ENCODE measurements at regions not wholly inside any gene's neighbourhood (a gene's known extent, or its start where the extent isn't known, plus 50 kb on each side); places are given as distances from the start of the nearest gene placed in this dataset.
"Not testable (repeated sequence)": the region's sequence is repeated elsewhere in the genome, so short reads cannot be mapped to it uniquely, and the experiment has no call there.

- no peak overlapping the region for H3K4me3 ChIP-seq (ENCODE audit: control insufficient read depth, low read depth, low read length)
- no peak for DNase-seq (ENCODE audit: low read depth)
- no peak for TF ChIP-seq CTCF (IDR thresholded peaks at IDR 0.05; ENCODE audit: control insufficient read depth, insufficient read depth, low read depth, low read length, missing control alignments)
These were observed 128.7 kb downstream of the LRRN1 start for GRCh38 chr3:3927965-3928364.

GRCh38 chr3:3941380-3941779 is 142.1 kb downstream of the LRRN1 start:
- not testable (repeated sequence) for H3K4me3 ChIP-seq (ENCODE audit: control insufficient read depth, low read depth, low read length); DNase-seq (ENCODE audit: low read depth)

DNA sequence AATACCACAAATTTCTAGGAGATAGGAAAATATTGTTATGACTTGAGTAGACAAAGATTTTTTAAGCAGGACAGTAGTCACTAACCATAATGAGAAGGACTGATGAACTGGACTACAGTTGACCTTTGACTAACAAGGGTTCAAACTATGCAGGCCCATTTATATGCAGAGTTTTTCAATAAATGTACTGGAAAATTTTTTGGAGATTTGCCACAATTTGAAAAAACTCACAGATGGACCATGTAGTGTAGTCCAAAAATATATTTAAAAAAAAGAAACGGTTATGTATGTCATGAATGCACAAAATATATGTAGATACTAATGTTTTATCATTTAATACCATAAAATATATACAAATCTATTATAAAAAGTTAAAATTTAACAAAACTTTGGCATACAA is 151.8 kb downstream of the LRRN1 start:
- TF ChIP-seq CTCF (IDR thresholded peaks at IDR 0.05; ENCODE audit: control insufficient read depth, insufficient read depth, low read depth, low read length, missing control alignments), result no peak
- no peak overlapping the region for H3K4me3 ChIP-seq (ENCODE audit: control insufficient read depth, low read depth, low read length)
- no peak for DNase-seq (ENCODE audit: low read depth)

DNA sequence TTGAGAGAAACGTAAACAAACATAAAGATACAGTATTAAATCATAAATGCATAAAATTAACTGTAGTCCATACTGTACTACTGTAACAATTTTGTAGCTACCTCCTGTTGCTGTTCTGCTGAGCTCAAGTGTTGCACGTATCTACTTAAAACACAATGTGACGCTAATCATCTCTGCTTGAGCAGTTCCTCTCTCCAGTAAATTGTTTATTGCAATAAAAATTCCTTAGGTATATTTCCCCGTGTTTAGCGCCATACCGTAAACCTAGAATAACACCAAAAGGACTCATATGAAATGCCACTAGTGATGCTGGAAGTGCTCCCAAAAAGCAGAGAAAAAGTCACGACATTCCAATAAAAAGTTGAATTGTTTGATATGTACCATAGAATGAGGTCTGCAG is 152.3 kb downstream of the LRRN1 start:
- no peak overlapping the region for H3K4me3 ChIP-seq (ENCODE audit: control insufficient read depth, low read depth, low read length)
- no peak for TF ChIP-seq CTCF (IDR thresholded peaks at IDR 0.05; ENCODE audit: control insufficient read depth, insufficient read depth, low read depth, low read length, missing control alignments)
- no peak for DNase-seq (ENCODE audit: low read depth)

- DNase-seq (ENCODE audit: low read depth); H3K4me3 ChIP-seq (ENCODE audit: control insufficient read depth, low read depth, low read length): not testable (repeated sequence)
These were observed 163.6 kb downstream of the LRRN1 start for GRCh38 chr3:3962867-3963266.

GRCh38 chr3:3984053-3984452 is 184.8 kb downstream of the LRRN1 start:
- no peak overlapping the region for H3K4me3 ChIP-seq (ENCODE audit: control insufficient read depth, low read depth, low read length)

DNA sequence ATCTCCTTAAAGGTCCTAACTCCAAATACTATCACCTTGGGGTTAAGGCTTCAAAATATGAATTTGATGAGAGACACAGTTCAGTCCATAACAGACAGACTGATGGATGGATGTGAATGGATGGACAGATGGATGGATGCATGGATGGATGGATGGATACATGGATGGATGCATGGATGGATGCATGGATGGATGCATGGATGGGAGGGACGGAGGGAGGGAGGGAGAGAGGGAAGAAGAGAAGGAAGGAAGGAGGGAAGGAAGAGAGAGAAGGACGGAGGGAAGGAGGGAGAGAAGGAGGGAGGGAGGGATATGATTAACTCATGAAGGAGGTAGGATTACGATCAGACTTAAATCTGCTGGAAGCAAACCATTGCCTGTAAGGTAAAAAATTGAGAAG is 192.4 kb downstream of the LRRN1 start:
- DNase-seq (ENCODE audit: low read depth), result no peak
- H3K4me3 ChIP-seq (ENCODE audit: control insufficient read depth, low read depth, low read length), result no peak overlapping the region
- no peak for TF ChIP-seq CTCF (IDR thresholded peaks at IDR 0.05; ENCODE audit: control insufficient read depth, insufficient read depth, low read depth, low read length, missing control alignments)

More at GRCh38 chr3:3984053-3984452, 184.8 kb downstream of the LRRN1 start:
- DNase-seq (ENCODE audit: low read depth), result no peak
- no peak for TF ChIP-seq CTCF (IDR thresholded peaks at IDR 0.05; ENCODE audit: control insufficient read depth, insufficient read depth, low read depth, low read length, missing control alignments)

GRCh38 chr3:3992312-3992874 is 193.2 kb downstream of the LRRN1 start:
- H3K4me3 ChIP-seq (ENCODE audit: control insufficient read depth, low read depth, low read length), result no peak overlapping the region
- no peak for DNase-seq (ENCODE audit: low read depth)
- TF ChIP-seq CTCF (IDR thresholded peaks at IDR 0.05; ENCODE audit: control insufficient read depth, insufficient read depth, low read depth, low read length, missing control alignments), result no peak

Data from AG09309 (cell line).